Embryonic facial prominence (tissue), 1 donor: ENCODE measurements at regions not wholly inside any gene's neighbourhood (a gene's known extent, or its start where the extent isn't known, plus 50 kb on each side); places are given as distances from the start of the nearest gene placed in this dataset.

Source experiments
- DNase-seq: peaks from one replicate; pipeline ENCODE4 v3.0.0-alpha.2; 2016; ENCODE audit errors: extremely low spot score

- DNase-seq, result no peak
These were observed 83.1 kb upstream of the TSPAN8 start for GRCh38 chr12:71240946-71241345.

GRCh38 chr12:71239731-71240130, 81.9 kb upstream of the TSPAN8 start:
- DNase-seq, result no peak

- no peak for DNase-seq
These were observed 79.3 kb upstream of the TSPAN8 start for GRCh38 chr12:71237128-71237527.

GRCh38 chr12:71236133-71236660, 78.4 kb upstream of the TSPAN8 start:
- no peak for DNase-seq

GRCh38 chr12:71233083-71233482, 75.3 kb upstream of the TSPAN8 start:
- no peak for DNase-seq

- no peak for DNase-seq
These were observed 72.7 kb upstream of the TSPAN8 start for GRCh38 chr12:71230542-71230941.

GRCh38 chr12:71223139-71223538, 65.3 kb upstream of the TSPAN8 start:
- no peak for DNase-seq

GRCh38 chr12:71222436-71222835, 64.6 kb upstream of the TSPAN8 start:
- no peak for DNase-seq

GRCh38 chr12:71220260-71220659, 62.5 kb upstream of the TSPAN8 start:
- DNase-seq, result no peak

- DNase-seq, result no peak
These were observed 61.4 kb upstream of the TSPAN8 start for GRCh38 chr12:71219224-71219623.

GRCh38 chr12:71218616-71219015, 60.8 kb upstream of the TSPAN8 start:
- DNase-seq, result no peak

GRCh38 chr12:71216725-71217579, 59.2 kb upstream of the TSPAN8 start:
- no peak for DNase-seq

GRCh38 chr12:71214511-71215285, 56.9 kb upstream of the TSPAN8 start:
- DNase-seq, result no peak

- DNase-seq, result no peak
These were observed 50.4 kb upstream of the TSPAN8 start for GRCh38 chr12:71208053-71208685.
